NB4 (cell line): ENCODE measurements at regions not wholly inside any gene's neighbourhood (a gene's known extent, or its start where the extent isn't known, plus 50 kb on each side); places are given as distances from the start of the nearest gene placed in this dataset.

Experiments used
- MYC ChIP-seq: IDR thresholded peaks from 2 replicates; pipeline ENCODE4 v1.6.1; 2011; ENCODE audit warnings: low read depth, low read length
- POLR2A ChIP-seq: IDR thresholded peaks from 2 replicates; pipeline ENCODE4 v1.6.1; 2011; ENCODE audit warnings: mild to moderate bottlenecking; ENCODE audit not compliant: insufficient read length; ENCODE audit errors: extremely low read depth
- TF ChIP-seq, protein P1 (sequence below): IDR thresholded peaks from one replicate; pipeline ENCODE4 v1.5.1; 2012; ENCODE audit warnings: low read depth, low read length
- TF ChIP-seq, protein P2 (sequence below): IDR thresholded peaks from 2 replicates; pipeline ENCODE4 v1.6.1; 2011; ENCODE audit warnings: low read depth, low read length

DNA sequence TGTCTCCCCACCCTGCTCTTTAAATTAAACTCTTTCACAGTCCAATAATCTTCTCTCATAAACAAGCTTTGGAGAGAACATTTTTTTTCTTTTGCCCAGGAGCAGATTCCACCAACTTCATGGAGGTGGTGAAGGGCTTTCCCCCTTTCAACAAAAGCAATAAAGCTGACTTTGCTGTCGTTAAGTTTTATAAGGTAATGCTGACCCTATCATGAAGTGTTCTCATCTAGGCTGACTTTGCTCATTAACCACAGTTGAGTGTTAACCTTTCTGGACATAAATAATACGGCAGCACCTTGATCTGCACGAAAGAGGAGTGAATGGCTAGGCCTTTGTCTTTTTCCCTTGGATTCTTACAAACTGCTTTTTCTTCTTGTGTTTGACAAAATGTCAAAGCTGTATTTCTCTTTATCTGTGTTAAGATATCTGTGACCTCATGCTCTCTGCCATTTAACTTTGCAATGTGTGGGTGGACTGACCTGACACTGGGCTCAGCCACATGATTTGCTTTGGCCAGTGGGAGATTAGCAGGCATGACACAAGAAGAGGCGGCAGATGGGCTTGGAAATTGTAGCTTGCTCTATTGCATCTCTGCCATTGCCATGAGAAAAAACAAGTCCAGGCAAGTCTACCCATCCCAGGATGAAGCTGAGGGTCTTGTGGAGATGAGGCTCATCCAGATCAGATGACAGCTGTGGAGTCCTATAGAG, 470.9 kb upstream of the CCDC196 start:
- TF ChIP-seq, protein P1, sequence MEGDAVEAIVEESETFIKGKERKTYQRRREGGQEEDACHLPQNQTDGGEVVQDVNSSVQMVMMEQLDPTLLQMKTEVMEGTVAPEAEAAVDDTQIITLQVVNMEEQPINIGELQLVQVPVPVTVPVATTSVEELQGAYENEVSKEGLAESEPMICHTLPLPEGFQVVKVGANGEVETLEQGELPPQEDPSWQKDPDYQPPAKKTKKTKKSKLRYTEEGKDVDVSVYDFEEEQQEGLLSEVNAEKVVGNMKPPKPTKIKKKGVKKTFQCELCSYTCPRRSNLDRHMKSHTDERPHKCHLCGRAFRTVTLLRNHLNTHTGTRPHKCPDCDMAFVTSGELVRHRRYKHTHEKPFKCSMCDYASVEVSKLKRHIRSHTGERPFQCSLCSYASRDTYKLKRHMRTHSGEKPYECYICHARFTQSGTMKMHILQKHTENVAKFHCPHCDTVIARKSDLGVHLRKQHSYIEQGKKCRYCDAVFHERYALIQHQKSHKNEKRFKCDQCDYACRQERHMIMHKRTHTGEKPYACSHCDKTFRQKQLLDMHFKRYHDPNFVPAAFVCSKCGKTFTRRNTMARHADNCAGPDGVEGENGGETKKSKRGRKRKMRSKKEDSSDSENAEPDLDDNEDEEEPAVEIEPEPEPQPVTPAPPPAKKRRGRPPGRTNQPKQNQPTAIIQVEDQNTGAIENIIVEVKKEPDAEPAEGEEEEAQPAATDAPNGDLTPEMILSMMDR: no peak
- no peak for TF ChIP-seq POLR2A
- TF ChIP-seq, protein P2, sequence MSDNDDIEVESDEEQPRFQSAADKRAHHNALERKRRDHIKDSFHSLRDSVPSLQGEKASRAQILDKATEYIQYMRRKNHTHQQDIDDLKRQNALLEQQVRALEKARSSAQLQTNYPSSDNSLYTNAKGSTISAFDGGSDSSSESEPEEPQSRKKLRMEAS: no peak
- no peak for TF ChIP-seq MYC
